CD14-positive monocyte (primary cell): ENCODE measurements at regions not wholly inside any gene's neighbourhood (a gene's known extent, or its start where the extent isn't known, plus 50 kb on each side); places are given as distances from the start of the nearest gene placed in this dataset.

ENCODE experiments used
- DNase-seq, 3 donors: peaks; one replicate each; pipeline ENCODE4 v3.0.0-alpha.2; 2011 to 2022
- H2AFZ ChIP-seq: 2 replicates; pipeline ENCODE4 v1.6.0; 2012; ENCODE audit warnings: mild to moderate bottlenecking, low read depth, low read length, inconsistent platforms; ENCODE audit not compliant: insufficient read depth, poor library complexity, severe bottlenecking
- H3K27ac ChIP-seq, 2 donors: 1 replicate in 1 of 2; 2 replicates in 1 of 2; pipeline ENCODE4 v1.5.1; 2012 to 2013; ENCODE audit warnings: low read length in 2 of 2, control low read depth in 1 of 2, inconsistent platforms in 1 of 2, low read depth in 1 of 2, mild to moderate bottlenecking in 1 of 2
- H3K27me3 ChIP-seq, 2 donors: one replicate each; pipeline versions ENCODE4 v1.6.0 to v1.6.1; 2011 to 2013; ENCODE audit warnings: low read length in 2 of 2; ENCODE audit not compliant: control insufficient read depth in 2 of 2, insufficient read depth in 2 of 2
- H3K36me3 ChIP-seq, 2 donors: replicated peaks in 1 of 2; 1 replicate in 1 of 2; 2 replicates in 1 of 2; pipeline versions ENCODE4 v1.5.1 to v1.6.1; 2012 to 2013; ENCODE audit warnings: low read length in 2 of 2, control low read depth in 1 of 2, inconsistent platforms in 1 of 2, mild to moderate bottlenecking in 1 of 2; ENCODE audit not compliant: insufficient read depth in 2 of 2, control insufficient read depth in 1 of 2
- H3K4me1 ChIP-seq, 2 donors: 1 replicate in 1 of 2; 2 replicates in 1 of 2; pipeline versions ENCODE4 v1.5.1 to v1.6.1; 2012 to 2013; ENCODE audit warnings: low read length in 2 of 2, control low read depth in 1 of 2, inconsistent platforms in 1 of 2, mild to moderate bottlenecking in 1 of 2, moderate library complexity in 1 of 2; ENCODE audit not compliant: insufficient read depth in 2 of 2, control insufficient read depth in 1 of 2
- H3K4me2 ChIP-seq: replicated peaks from 2 replicates; pipeline ENCODE3; 2012; ENCODE audit warnings: low read length, moderate library complexity, mild to moderate bottlenecking; ENCODE audit not compliant: poor library complexity, severe bottlenecking; ENCODE audit errors: extremely low read depth
- H3K4me3 ChIP-seq, 3 experiments: fragments of 200-600 bp in 1 of 3; sonication (generic) in 1 of 3; replicated peaks in 1 of 3; 1 replicate in 2 of 3; 2 replicates in 1 of 3; pipeline ENCODE4 v1.5.1; 2011 to 2013; ENCODE audit warnings: low read length in 3 of 3, mild to moderate bottlenecking in 3 of 3, control low read depth in 2 of 3, low read depth in 2 of 3, inconsistent platforms in 1 of 3, moderate library complexity in 1 of 3
- H3K79me2 ChIP-seq: 2 replicates; pipeline ENCODE4 v1.6.0; 2012; ENCODE audit warnings: mild to moderate bottlenecking, control low read depth, inconsistent platforms, low read length, moderate library complexity; ENCODE audit not compliant: insufficient read depth
- H3K9ac ChIP-seq: 2 replicates; pipeline ENCODE4 v1.6.0; 2017; ENCODE audit warnings: low read length, mild to moderate bottlenecking; ENCODE audit not compliant: insufficient read depth, poor library complexity, severe bottlenecking
- H3K9me3 ChIP-seq, 2 donors: replicated peaks in 1 of 2; 1 replicate in 1 of 2; 2 replicates in 1 of 2; pipeline versions ENCODE4 v1.5.1 to v1.6.1; 2012 to 2013; ENCODE audit warnings: low read length in 2 of 2, control low read depth in 1 of 2; ENCODE audit not compliant: control insufficient read depth in 1 of 2, insufficient read depth in 1 of 2
- H4K20me1 ChIP-seq: 2 replicates; pipeline ENCODE4 v1.6.0; 2012; ENCODE audit warnings: mild to moderate bottlenecking, low read length, control low read depth, moderate library complexity; ENCODE audit not compliant: insufficient read depth
- H3K27ac Mint-ChIP-seq, 7 donors: one replicate each; pipeline ENCODE4 v1.8.0; 2020; ENCODE audit warnings: mild to moderate bottlenecking in 7 of 7, mixed read lengths in 7 of 7, moderate library complexity in 6 of 7, inconsistent platforms in 2 of 7
- H3K27me3 Mint-ChIP-seq, 3 donors: one replicate each; pipeline ENCODE4 v1.8.0; 2021 to 2022; ENCODE audit warnings: low read depth in 3 of 3, mild to moderate bottlenecking in 3 of 3, mixed read lengths in 3 of 3, moderate library complexity in 3 of 3, inconsistent platforms in 1 of 3
- H3K36me3 Mint-ChIP-seq, 2 donors: one replicate each; pipeline ENCODE4 v1.8.0; 2020; ENCODE audit warnings: mixed read lengths in 2 of 2, inconsistent platforms in 1 of 2, mild to moderate bottlenecking in 1 of 2
- H3K4me1 Mint-ChIP-seq: one replicate; pipeline ENCODE4 v1.8.0; 2020; ENCODE audit warnings: mild to moderate bottlenecking, mixed read lengths
- H3K4me3 Mint-ChIP-seq, 2 donors: one replicate each; pipeline ENCODE4 v1.8.0; 2020; ENCODE audit warnings: mild to moderate bottlenecking in 2 of 2, mixed read lengths in 2 of 2, moderate library complexity in 1 of 2
- H3K9me3 Mint-ChIP-seq, 7 donors: one replicate each; pipeline ENCODE4 v1.8.0; 2020 to 2022; ENCODE audit warnings: mixed read lengths in 7 of 7, mild to moderate bottlenecking in 6 of 7, moderate library complexity in 6 of 7, inconsistent platforms in 2 of 7
- WGBS: methylation state at CpG from one replicate; pipeline ENCODE4 v1.1.5; 2013; ENCODE audit warnings: missing lambda C conversion rate; ENCODE audit not compliant: insufficient coverage; 5-methylcytosine and 5-hydroxymethylcytosine counted together
- intact Hi-C, 2 donors: fragments of 100-400 bp; cut with micrococcal nuclease; formaldehyde crosslinking; loops; one replicate each; pipeline versions ENCODE4 v1.15.0 to v1.15.1; 2023
- TF ChIP-seq, protein P1 (sequence below): fragments of 200-600 bp; IDR thresholded peaks from one replicate; pipeline ENCODE4 v1.8.0; 2022; ENCODE audit warnings: antibody characterized with exemption, mild to moderate bottlenecking

DNA sequence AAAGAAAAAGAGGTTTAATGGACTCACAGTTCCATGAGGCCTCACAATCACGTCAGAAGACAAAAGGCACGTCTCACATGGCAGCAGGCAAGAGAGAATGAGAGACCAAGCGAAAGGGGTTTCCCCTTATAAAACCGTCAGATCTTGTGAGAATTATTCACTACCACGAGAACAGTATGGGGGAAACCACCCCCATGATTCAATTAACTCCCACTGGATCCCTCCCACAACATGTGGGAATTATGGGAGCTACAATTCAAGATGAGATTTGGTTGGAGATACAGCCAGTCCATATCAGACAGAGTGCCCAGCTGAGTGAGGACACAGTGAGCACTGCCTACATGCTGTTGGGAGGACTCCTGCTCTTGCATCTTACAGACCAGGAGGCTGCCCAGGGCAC, 148.4 kb downstream of the TEX36 start:
- H3K36me3 Mint-ChIP-seq: no peaks in the 10 kb centered on the region
- intact Hi-C loops: no loop called here
- H3K4me3 Mint-ChIP-seq: no peak overlapping the region
- H3K4me1 ChIP-seq: no peaks in the 10 kb centered on the region
- no peak overlapping the region for H3K4me3 ChIP-seq
- 80% methylated on average over 1 of the region's 5 CpGs for WGBS
- no peaks in the 10 kb centered on the region for H3K79me2 ChIP-seq
- no peak overlapping the region for H3K4me2 ChIP-seq
- no peak for DNase-seq
- no peaks in the 10 kb centered on the region for H3K4me1 Mint-ChIP-seq
- no peaks in the 10 kb centered on the region for H4K20me1 ChIP-seq
- TF ChIP-seq, protein P1, sequence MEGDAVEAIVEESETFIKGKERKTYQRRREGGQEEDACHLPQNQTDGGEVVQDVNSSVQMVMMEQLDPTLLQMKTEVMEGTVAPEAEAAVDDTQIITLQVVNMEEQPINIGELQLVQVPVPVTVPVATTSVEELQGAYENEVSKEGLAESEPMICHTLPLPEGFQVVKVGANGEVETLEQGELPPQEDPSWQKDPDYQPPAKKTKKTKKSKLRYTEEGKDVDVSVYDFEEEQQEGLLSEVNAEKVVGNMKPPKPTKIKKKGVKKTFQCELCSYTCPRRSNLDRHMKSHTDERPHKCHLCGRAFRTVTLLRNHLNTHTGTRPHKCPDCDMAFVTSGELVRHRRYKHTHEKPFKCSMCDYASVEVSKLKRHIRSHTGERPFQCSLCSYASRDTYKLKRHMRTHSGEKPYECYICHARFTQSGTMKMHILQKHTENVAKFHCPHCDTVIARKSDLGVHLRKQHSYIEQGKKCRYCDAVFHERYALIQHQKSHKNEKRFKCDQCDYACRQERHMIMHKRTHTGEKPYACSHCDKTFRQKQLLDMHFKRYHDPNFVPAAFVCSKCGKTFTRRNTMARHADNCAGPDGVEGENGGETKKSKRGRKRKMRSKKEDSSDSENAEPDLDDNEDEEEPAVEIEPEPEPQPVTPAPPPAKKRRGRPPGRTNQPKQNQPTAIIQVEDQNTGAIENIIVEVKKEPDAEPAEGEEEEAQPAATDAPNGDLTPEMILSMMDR: no peak
- H3K9me3 Mint-ChIP-seq: peaks cover 0 to 3% (median 0%) of the 10 kb centered on the region in 7 donors
- no peak overlapping the region for H3K27ac ChIP-seq
- H2AFZ ChIP-seq: no peak overlapping the region
- H3K27me3 Mint-ChIP-seq: peaks cover 2 to 4% (median 2%) of the 10 kb centered on the region in 3 donors
- H3K27me3 ChIP-seq: no peaks in the 10 kb centered on the region
- H3K36me3 ChIP-seq: no peaks in the 10 kb centered on the region
- H3K9me3 ChIP-seq: no peaks in the 10 kb centered on the region
- no peak overlapping the region for H3K9ac ChIP-seq
- no peak overlapping the region for H3K27ac Mint-ChIP-seq

DNA sequence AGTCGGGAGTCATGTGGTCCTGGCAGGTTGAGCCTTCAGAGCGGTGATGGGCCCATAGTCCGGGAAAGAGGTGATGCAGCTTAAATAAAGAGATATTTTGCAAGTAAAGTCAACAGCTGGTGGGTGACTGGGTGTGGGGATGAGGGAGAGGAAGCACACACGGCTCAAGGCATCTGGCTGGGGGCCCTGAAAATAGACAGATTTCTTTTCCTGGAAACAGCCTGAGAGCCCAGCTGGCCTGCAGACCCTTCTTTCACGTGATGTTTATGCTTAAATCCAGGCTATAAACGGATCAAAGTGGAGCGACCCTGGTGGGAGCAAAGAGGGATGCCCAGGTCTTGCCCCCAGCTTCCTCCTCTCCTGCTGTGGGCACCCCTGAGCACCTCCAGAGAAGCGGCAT, 149.1 kb downstream of the TEX36 start:
- Histone ChIP-seq H4K20me1 (no peaks in the 10 kb centered on the region), H2AFZ (no peak overlapping the region), H3K4me1 (no peaks in the 10 kb centered on the region), H3K27ac (no peak overlapping the region), H3K79me2 (no peaks in the 10 kb centered on the region), H3K27me3 (no peaks in the 10 kb centered on the region), H3K9ac (no peak overlapping the region), H3K4me2 (no peak overlapping the region), H3K9me3 (no peaks in the 10 kb centered on the region), H3K4me3 (no peak overlapping the region), H3K36me3 (no peaks in the 10 kb centered on the region)
- WGBS: 77% methylated on average over 8 of the region's 8 CpGs
- intact Hi-C loops: no loop called here
- Mint-ChIP-seq H3K27ac (no peak overlapping the region), H3K4me1 (no peaks in the 10 kb centered on the region), H3K36me3 (no peaks in the 10 kb centered on the region), H3K9me3 (peaks cover 0 to 3% (median 0%) of the 10 kb centered on the region in 7 donors), H3K27me3 (peaks cover 2 to 4% (median 2%) of the 10 kb centered on the region in 3 donors), H3K4me3 (no peak overlapping the region)
- TF ChIP-seq, protein P1: no peak
- DNase-seq: no peak
